ENCODE measurements at regions not wholly inside any gene's neighbourhood (a gene's known extent, or its start where the extent isn't known, plus 50 kb on each side); places are given as distances from the start of the nearest gene placed in this dataset.

DNA sequence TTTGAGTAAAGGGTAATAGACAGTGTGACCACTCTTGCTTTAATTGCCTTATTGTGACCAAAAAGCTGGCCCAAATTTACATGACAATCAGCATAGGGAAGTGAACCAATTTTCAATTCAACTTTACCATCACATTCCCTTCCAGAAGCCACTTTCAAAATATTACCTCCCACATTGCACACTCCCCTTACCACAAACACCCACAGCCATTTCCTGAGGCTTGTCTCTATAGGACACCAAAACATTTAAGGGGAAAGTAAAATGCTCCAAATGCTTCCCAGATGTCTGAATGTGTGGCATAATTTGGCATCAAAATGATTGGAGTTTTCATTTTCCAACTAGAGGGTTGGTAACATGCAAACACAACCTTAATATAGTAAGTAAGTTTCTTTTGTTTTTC is 616.1 kb downstream of the SLC4A3 start:
- H3K9me3 ChIP-seq (ENCODE audit: low read length), result no peaks in the 10 kb centered on the region
- ATAC-seq (no peak), DNase-seq (no peak)
- no peak overlapping the region for H2AFZ ChIP-seq (ENCODE audit: low read length)
- no peaks in the 10 kb centered on the region for H3F3A ChIP-seq (ENCODE audit: low read length, unreplicated experiment)
- H3K79me2 ChIP-seq (ENCODE audit: low read length), result no peaks in the 10 kb centered on the region
- CTCF ChIA-PET, result no interaction called here
- no peaks in the 10 kb centered on the region for H3K27me3 ChIP-seq (ENCODE audit: low read length)
- no peaks in the 10 kb centered on the region for H4K20me1 ChIP-seq (ENCODE audit: low read length)
- no peaks in the 10 kb centered on the region for H3K9me2 ChIP-seq (replicated peaks; ENCODE audit: low read length)
- TF ChIP-seq, protein P1, sequence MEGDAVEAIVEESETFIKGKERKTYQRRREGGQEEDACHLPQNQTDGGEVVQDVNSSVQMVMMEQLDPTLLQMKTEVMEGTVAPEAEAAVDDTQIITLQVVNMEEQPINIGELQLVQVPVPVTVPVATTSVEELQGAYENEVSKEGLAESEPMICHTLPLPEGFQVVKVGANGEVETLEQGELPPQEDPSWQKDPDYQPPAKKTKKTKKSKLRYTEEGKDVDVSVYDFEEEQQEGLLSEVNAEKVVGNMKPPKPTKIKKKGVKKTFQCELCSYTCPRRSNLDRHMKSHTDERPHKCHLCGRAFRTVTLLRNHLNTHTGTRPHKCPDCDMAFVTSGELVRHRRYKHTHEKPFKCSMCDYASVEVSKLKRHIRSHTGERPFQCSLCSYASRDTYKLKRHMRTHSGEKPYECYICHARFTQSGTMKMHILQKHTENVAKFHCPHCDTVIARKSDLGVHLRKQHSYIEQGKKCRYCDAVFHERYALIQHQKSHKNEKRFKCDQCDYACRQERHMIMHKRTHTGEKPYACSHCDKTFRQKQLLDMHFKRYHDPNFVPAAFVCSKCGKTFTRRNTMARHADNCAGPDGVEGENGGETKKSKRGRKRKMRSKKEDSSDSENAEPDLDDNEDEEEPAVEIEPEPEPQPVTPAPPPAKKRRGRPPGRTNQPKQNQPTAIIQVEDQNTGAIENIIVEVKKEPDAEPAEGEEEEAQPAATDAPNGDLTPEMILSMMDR (conservative IDR thresholded peaks at IDR 0.05; ENCODE audit: low read depth, low read length), result no peak
- TF ChIP-seq EZH2phosphoT487 (IDR thresholded peaks at IDR 0.05; ENCODE audit: borderline replicate concordance, low read length) (no peak), EZH2 (IDR thresholded peaks at IDR 0.05; ENCODE audit: low read length, unreplicated experiment) (no peak)
- no peak overlapping the region for H3K4me2 ChIP-seq (ENCODE audit: low read length)
- no peak overlapping the region for H3K4me3 ChIP-seq (ENCODE audit: low read length)
- intact Hi-C loops (cut with micrococcal nuclease), result no loop called here
- no TSS peak for BruUV-seq (replicated peaks)
- H3K4me1 ChIP-seq (ENCODE audit: insufficient read depth, low read length), result no peaks in the 10 kb centered on the region
- no peak overlapping the region for H3K27ac ChIP-seq (ENCODE audit: low read length)
- POLR2A ChIA-PET (ENCODE audit: unreplicated experiment), result no interaction called here
- H3K36me3 ChIP-seq (ENCODE audit: low read depth, low read length), result no peaks in the 10 kb centered on the region
- no peak overlapping the region for H3K9ac ChIP-seq (ENCODE audit: low read length)

DNA sequence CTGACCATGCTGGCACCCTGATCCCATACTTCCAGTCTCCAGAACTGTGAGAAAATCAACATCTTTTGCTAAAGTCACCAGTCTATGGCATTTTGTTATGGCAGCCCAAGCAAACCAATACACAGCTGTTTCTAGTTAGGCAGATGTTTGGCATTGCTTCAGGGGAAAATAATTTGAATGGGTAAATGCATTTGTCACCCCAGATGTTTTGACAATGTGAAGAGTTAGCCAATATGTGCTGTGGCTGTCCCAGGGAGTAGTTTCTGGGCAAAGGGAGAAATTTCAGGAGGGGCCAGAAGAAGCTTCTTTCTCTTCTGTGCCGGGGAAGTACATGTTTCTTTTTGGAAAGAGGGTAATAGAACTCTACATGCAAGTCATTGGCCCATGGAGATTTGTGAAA is 619.0 kb downstream of the SLC4A3 start:
- H4K20me1 ChIP-seq (ENCODE audit: low read length), result no peaks in the 10 kb centered on the region
- ChIA-PET POLR2A (ENCODE audit: unreplicated experiment) (no interaction called here), CTCF (interaction anchor here (0.6 kb wide), 1 partner anchor 24 kb away, joined by 4 read pairs; no protein-coding TSS in a partner anchor)
- no peaks in the 10 kb centered on the region for H3K4me1 ChIP-seq (ENCODE audit: insufficient read depth, low read length)
- H2AFZ ChIP-seq (ENCODE audit: low read length), result no peak overlapping the region
- H3K9me3 ChIP-seq (ENCODE audit: low read length), result no peaks in the 10 kb centered on the region
- ATAC-seq, result no peak
- H3K36me3 ChIP-seq (ENCODE audit: low read depth, low read length), result no peaks in the 10 kb centered on the region
- TF ChIP-seq EZH2phosphoT487 (IDR thresholded peaks at IDR 0.05; ENCODE audit: borderline replicate concordance, low read length), result no peak
- TF ChIP-seq, protein P1 (conservative IDR thresholded peaks at IDR 0.05; ENCODE audit: low read depth, low read length), result no peak
- no peak for TF ChIP-seq EZH2 (IDR thresholded peaks at IDR 0.05; ENCODE audit: low read length, unreplicated experiment)
- no peak for DNase-seq
- H3K27ac ChIP-seq (ENCODE audit: low read length), result no peak overlapping the region
- no peak overlapping the region for H3K9ac ChIP-seq (ENCODE audit: low read length)
- intact Hi-C loops (cut with micrococcal nuclease), result no loop called here
- no peaks in the 10 kb centered on the region for H3K79me2 ChIP-seq (ENCODE audit: low read length)
- H3F3A ChIP-seq (ENCODE audit: low read length, unreplicated experiment), result no peaks in the 10 kb centered on the region
- no peak overlapping the region for H3K4me3 ChIP-seq (ENCODE audit: low read length)
- no TSS peak for BruUV-seq (replicated peaks)
- no peaks in the 10 kb centered on the region for H3K27me3 ChIP-seq (ENCODE audit: low read length)
- no peak overlapping the region for H3K4me2 ChIP-seq (ENCODE audit: low read length)
- H3K9me2 ChIP-seq (replicated peaks; ENCODE audit: low read length), result no peaks in the 10 kb centered on the region

DNA sequence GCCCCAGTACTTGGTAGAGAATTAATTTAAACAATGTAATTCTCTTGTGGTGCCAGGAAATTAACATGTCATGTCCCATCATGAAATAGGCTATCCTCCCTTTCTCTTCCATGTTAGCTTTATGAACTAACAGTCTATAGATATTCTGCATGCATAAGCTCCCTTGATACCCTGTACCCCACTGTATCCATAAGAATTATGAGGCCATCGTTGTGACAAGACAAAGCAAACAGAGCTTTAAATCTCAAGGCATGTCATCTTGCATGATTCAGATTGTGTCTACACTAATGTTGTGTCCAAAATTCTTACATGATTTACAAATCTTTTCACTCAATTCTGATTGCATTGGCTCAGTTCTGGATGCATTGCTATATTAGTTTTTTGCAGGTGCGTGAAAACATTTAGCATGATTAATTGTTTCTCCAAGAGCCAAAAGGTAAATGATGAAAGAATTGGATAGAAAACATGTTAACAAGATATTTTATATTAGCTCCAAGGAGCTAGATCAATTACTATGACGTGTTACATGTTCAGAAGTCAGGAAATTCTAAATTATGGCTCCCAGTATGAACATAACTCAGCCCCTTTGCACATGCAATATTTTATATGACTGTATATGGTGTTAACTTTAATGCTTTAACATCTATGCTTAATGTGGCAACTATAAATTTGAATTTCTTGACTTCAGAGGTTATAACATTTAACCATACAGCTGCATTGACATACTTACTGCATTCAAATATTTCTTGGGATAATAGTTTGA is 620.3 kb downstream of the SLC4A3 start:
- H3K36me3 ChIP-seq (ENCODE audit: low read depth, low read length), result no peaks in the 10 kb centered on the region
- no TSS peak for BruUV-seq (replicated peaks)

More for the DNA sequence above, 620.3 kb downstream of the SLC4A3 start:
- H3K9me2 ChIP-seq (replicated peaks; ENCODE audit: low read length), result no peaks in the 10 kb centered on the region
- TF ChIP-seq EZH2phosphoT487 (IDR thresholded peaks at IDR 0.05; ENCODE audit: borderline replicate concordance, low read length) (no peak), EZH2 (IDR thresholded peaks at IDR 0.05; ENCODE audit: low read length, unreplicated experiment) (no peak)
- TF ChIP-seq, protein P1 (conservative IDR thresholded peaks at IDR 0.05; ENCODE audit: low read depth, low read length), result no peak
- H3F3A ChIP-seq (ENCODE audit: low read length, unreplicated experiment), result no peaks in the 10 kb centered on the region
- ChIA-PET CTCF (no interaction called here), POLR2A (ENCODE audit: unreplicated experiment) (no interaction called here)
- no peak overlapping the region for H3K27ac ChIP-seq (ENCODE audit: low read length)
- ATAC-seq (no peak), DNase-seq (no peak)
- no peaks in the 10 kb centered on the region for H3K27me3 ChIP-seq (ENCODE audit: low read length)
- no peaks in the 10 kb centered on the region for H3K79me2 ChIP-seq (ENCODE audit: low read length)
- H3K4me1 ChIP-seq (ENCODE audit: insufficient read depth, low read length), result no peaks in the 10 kb centered on the region
- H2AFZ ChIP-seq (ENCODE audit: low read length), result no peak overlapping the region
- no peak overlapping the region for H3K4me3 ChIP-seq (ENCODE audit: low read length)
- no peaks in the 10 kb centered on the region for H3K9me3 ChIP-seq (ENCODE audit: low read length)
- H4K20me1 ChIP-seq (ENCODE audit: low read length), result no peaks in the 10 kb centered on the region
- H3K9ac ChIP-seq (ENCODE audit: low read length), result no peak overlapping the region
- intact Hi-C loops (cut with micrococcal nuclease), result no loop called here
- H3K4me2 ChIP-seq (ENCODE audit: low read length), result no peak overlapping the region
